ENCODE measurements at regions not wholly inside any gene's neighbourhood (a gene's known extent, or its start where the extent isn't known, plus 50 kb on each side); places are given as distances from the start of the nearest gene placed in this dataset.

GRCh38 chr2:120887320-120887697, 151.6 kb downstream of the GLI2 start:
- TF ChIP-seq, protein P1, sequence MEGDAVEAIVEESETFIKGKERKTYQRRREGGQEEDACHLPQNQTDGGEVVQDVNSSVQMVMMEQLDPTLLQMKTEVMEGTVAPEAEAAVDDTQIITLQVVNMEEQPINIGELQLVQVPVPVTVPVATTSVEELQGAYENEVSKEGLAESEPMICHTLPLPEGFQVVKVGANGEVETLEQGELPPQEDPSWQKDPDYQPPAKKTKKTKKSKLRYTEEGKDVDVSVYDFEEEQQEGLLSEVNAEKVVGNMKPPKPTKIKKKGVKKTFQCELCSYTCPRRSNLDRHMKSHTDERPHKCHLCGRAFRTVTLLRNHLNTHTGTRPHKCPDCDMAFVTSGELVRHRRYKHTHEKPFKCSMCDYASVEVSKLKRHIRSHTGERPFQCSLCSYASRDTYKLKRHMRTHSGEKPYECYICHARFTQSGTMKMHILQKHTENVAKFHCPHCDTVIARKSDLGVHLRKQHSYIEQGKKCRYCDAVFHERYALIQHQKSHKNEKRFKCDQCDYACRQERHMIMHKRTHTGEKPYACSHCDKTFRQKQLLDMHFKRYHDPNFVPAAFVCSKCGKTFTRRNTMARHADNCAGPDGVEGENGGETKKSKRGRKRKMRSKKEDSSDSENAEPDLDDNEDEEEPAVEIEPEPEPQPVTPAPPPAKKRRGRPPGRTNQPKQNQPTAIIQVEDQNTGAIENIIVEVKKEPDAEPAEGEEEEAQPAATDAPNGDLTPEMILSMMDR (IDR thresholded peaks at IDR 0.05): no peak
- TF ChIP-seq POLR2A (IDR thresholded peaks at IDR 0.05): no peak
- peak in 1 of 3 donors; percentile 10 for TF ChIP-seq POLR2AphosphoS5 (IDR thresholded peaks at IDR 0.05)
- TF ChIP-seq EP300 (IDR thresholded peaks at IDR 0.05): no peak

Measured in stomach (tissue), 4 donors.